CD4-positive, alpha-beta T cell (primary cell): ENCODE measurements at regions not wholly inside any gene's neighbourhood (a gene's known extent, or its start where the extent isn't known, plus 50 kb on each side); places are given as distances from the start of the nearest gene placed in this dataset.

Experiments used
- ATAC-seq: fragments of 200-7000 bp; cut with Tn5 transposase; one replicate; pipeline ENCODE4 v1.10.0; 2022; ENCODE audit warnings: mild to moderate bottlenecking; ENCODE audit not compliant: poor library complexity
- CTCF ChIA-PET: fragments of 350-600 bp; sonication (Branson Sonifier 250); formaldehyde crosslinking; loops from one replicate; lab custom pipeline; 2021; ENCODE audit warnings: antibody characterized with exemption, inconsistent platforms; lab: Charles Lee
- POLR2A ChIA-PET: fragments of 350-600 bp; sonication (Branson Sonifier 250); formaldehyde crosslinking; loops from one replicate; lab custom pipeline; 2021; ENCODE audit warnings: antibody characterized with exemption, inconsistent platforms; lab: Charles Lee
- DNase-seq, 14 experiments: peaks; one replicate each; pipeline ENCODE4 v3.0.0-alpha.2; 2013 to 2020; ENCODE audit warnings: mixed read lengths in 2 of 14
- H3K27ac ChIP-seq, 2 donors: one replicate each; pipeline versions ENCODE4 v1.5.1 to v1.7.0; 2013; ENCODE audit warnings: low read length in 2 of 2, low read depth in 1 of 2, mild to moderate bottlenecking in 1 of 2
- H3K27me3 ChIP-seq, 2 experiments: 1 replicate in 1 of 2; 2 replicates in 1 of 2; pipeline versions ENCODE4 v1.6.1 to v1.7.0; 2013; ENCODE audit warnings: low read length in 2 of 2, control low read depth in 1 of 2, mild to moderate bottlenecking in 1 of 2, moderate library complexity in 1 of 2; ENCODE audit not compliant: insufficient read depth in 2 of 2, control insufficient read depth in 1 of 2
- H3K36me3 ChIP-seq: one replicate; pipeline ENCODE4 v1.6.1; 2013; ENCODE audit warnings: low read length, control low read depth; ENCODE audit not compliant: insufficient read depth
- H3K4me1 ChIP-seq: one replicate; pipeline ENCODE4 v1.6.1; 2013; ENCODE audit warnings: low read length, control low read depth; ENCODE audit not compliant: insufficient read depth
- H3K4me3 ChIP-seq: one replicate; pipeline ENCODE4 v1.5.1; 2013; ENCODE audit warnings: mild to moderate bottlenecking, low read length, moderate library complexity
- H3K9me3 ChIP-seq, 2 experiments: 1 replicate in 1 of 2; 2 replicates in 1 of 2; pipeline versions ENCODE4 v1.6.1 to v1.7.0; 2013; ENCODE audit warnings: low read length in 2 of 2, mild to moderate bottlenecking in 2 of 2, control low read depth in 1 of 2, moderate library complexity in 1 of 2; ENCODE audit not compliant: control insufficient read depth in 1 of 2, insufficient read depth in 1 of 2
- H3K27ac Mint-ChIP-seq: one replicate; pipeline ENCODE4 v1.8.0; 2020; ENCODE audit warnings: mixed read lengths
- H3K27me3 Mint-ChIP-seq: one replicate; pipeline ENCODE4 v1.8.0; 2021; ENCODE audit warnings: mixed read lengths
- H3K36me3 Mint-ChIP-seq: one replicate; pipeline ENCODE4 v1.8.0; 2021; ENCODE audit warnings: low read depth, mixed read lengths
- H3K4me1 Mint-ChIP-seq: one replicate; pipeline ENCODE4 v1.8.0; 2021; ENCODE audit warnings: low read depth, mixed read lengths
- H3K4me3 Mint-ChIP-seq: one replicate; pipeline ENCODE4 v1.8.0; 2020; ENCODE audit warnings: mild to moderate bottlenecking, mixed read lengths
- H3K9me3 Mint-ChIP-seq: one replicate; pipeline ENCODE4 v1.8.0; 2020; ENCODE audit warnings: mixed read lengths
- intact Hi-C, 2 experiments: fragments of 100-400 bp; cut with DNase I in 1 of 2; cut with micrococcal nuclease in 1 of 2; formaldehyde crosslinking; loops; one replicate each; pipeline versions ENCODE4 v1.15.1 to v1.9.0; 2023 to 2025; cut with DNase I, micrococcal nuclease
- TF ChIP-seq, protein P1 (sequence below): fragments of 200-600 bp; IDR thresholded peaks from one replicate; pipeline ENCODE4 v1.8.0; 2022; ENCODE audit warnings: antibody characterized with exemption, mild to moderate bottlenecking

DNA sequence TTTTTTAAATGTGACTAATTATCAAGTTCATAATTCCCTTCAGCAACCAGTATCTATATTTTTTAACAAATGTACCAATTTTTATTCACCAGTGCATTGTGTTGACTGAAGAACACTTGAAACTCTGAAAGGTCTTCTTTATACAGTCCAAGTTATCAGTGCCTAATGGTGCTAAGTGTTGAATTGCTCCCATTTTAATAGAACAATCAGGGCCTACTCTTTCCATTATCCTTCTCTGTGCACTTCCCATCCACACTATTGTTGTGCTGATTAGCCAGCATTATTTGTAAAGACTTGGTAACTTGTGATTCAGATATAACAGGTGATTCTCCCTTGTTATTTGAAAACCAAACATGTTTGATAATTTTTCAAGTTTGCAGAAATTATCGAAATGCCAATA is 1209.7 kb upstream of the MAP3K7 start:
- ATAC-seq (no peak), DNase-seq (no peak)
- H3K27me3 ChIP-seq, result no peaks in the 10 kb centered on the region
- Mint-ChIP-seq H3K4me1 (no peaks in the 10 kb centered on the region), H3K36me3 (no peaks in the 10 kb centered on the region), H3K27ac (no peak overlapping the region), H3K9me3 (no peaks in the 10 kb centered on the region), H3K27me3 (no peaks in the 10 kb centered on the region), H3K4me3 (no peak overlapping the region)
- H3K4me1 ChIP-seq, result no peaks in the 10 kb centered on the region
- no peak overlapping the region for H3K27ac ChIP-seq
- CTCF ChIA-PET, result no interaction called here
- H3K36me3 ChIP-seq, result no peaks in the 10 kb centered on the region
- TF ChIP-seq, protein P1, sequence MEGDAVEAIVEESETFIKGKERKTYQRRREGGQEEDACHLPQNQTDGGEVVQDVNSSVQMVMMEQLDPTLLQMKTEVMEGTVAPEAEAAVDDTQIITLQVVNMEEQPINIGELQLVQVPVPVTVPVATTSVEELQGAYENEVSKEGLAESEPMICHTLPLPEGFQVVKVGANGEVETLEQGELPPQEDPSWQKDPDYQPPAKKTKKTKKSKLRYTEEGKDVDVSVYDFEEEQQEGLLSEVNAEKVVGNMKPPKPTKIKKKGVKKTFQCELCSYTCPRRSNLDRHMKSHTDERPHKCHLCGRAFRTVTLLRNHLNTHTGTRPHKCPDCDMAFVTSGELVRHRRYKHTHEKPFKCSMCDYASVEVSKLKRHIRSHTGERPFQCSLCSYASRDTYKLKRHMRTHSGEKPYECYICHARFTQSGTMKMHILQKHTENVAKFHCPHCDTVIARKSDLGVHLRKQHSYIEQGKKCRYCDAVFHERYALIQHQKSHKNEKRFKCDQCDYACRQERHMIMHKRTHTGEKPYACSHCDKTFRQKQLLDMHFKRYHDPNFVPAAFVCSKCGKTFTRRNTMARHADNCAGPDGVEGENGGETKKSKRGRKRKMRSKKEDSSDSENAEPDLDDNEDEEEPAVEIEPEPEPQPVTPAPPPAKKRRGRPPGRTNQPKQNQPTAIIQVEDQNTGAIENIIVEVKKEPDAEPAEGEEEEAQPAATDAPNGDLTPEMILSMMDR, result no peak
- intact Hi-C loops, result no loop called here
- no peak overlapping the region for H3K4me3 ChIP-seq
- H3K9me3 ChIP-seq, result no peaks in the 10 kb centered on the region
- POLR2A ChIA-PET, result no interaction called here

DNA sequence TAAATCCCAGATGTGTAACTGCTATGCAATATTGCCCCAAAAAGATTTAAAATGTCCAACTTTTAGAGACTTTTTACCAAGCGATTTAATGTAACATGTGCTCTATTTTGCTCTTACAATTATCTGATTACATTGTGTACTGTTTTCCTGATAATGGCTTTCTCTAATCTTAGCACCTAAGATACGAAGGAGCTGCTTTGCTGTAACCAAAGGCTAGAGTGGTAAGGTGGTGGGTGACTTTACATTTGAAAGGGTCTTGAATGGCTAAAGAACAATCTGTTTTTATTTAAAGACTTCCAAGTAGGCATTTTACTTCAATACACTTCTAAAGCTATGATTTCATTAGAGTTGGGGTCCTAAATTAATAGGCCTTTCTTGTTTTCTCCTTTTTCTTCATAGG is 1201.6 kb upstream of the MAP3K7 start:
- H3K4me1 Mint-ChIP-seq, result no peaks in the 10 kb centered on the region
- peaks cover 0 to 4% of the 10 kb centered on the region in 2 experiments for H3K9me3 ChIP-seq
- TF ChIP-seq, protein P1, result no peak
- no peak for ATAC-seq
- H3K9me3 Mint-ChIP-seq, result no peaks in the 10 kb centered on the region
- no peaks in the 10 kb centered on the region for H3K27me3 ChIP-seq
- DNase-seq, result no peak
- H3K4me1 ChIP-seq, result no peaks in the 10 kb centered on the region
- H3K27ac Mint-ChIP-seq, result no peak overlapping the region
- intact Hi-C loops, result no loop called here
- no peak overlapping the region for H3K4me3 Mint-ChIP-seq
- H3K36me3 Mint-ChIP-seq, result no peaks in the 10 kb centered on the region
- CTCF ChIA-PET, result no interaction called here
- no peaks in the 10 kb centered on the region for H3K27me3 Mint-ChIP-seq
- no peak overlapping the region for H3K4me3 ChIP-seq
- POLR2A ChIA-PET, result no interaction called here
- no peaks in the 10 kb centered on the region for H3K36me3 ChIP-seq
- no peak overlapping the region for H3K27ac ChIP-seq

DNA sequence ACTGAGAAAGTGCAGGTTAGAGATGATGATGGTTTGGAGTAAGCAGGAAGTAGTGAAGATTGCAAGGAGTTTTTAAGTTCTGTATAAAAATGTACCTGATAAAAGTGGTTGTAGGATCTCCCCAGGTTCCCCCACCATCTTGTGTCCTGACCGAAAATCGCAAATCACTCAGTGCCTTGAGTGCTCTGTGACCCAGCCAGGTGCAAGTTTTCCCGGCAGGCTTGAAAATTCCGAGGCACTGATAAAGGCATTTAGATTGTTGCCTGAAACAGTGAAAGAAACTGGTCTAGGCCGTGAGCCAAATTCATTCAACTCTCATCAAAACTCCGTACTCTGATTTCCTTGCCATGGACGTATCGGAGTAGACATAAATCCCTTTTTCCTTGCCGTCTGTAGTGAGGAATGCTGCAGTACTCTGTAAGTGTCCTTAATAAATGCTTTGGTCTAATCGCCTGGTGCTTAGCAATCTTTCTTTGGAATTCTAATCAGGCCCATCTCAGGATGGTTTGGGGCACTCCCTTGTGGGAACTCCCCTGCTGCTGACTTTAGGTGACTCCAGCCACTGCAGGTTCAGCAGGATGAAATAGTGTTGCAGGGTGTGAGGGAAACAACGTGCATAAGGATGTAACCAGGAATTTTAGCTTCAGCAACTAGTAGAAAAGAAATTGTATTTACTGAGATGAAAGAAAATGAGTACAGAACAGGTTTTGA is 1199.8 kb upstream of the MAP3K7 start:
- Histone ChIP-seq H3K4me3 (no peak overlapping the region), H3K27ac (no peak overlapping the region), H3K36me3 (no peaks in the 10 kb centered on the region), H3K9me3 (peaks cover 0 to 4% of the 10 kb centered on the region in 2 experiments), H3K27me3 (no peaks in the 10 kb centered on the region), H3K4me1 (no peaks in the 10 kb centered on the region)
- ChIA-PET CTCF (no interaction called here), POLR2A (no interaction called here)
- H3K4me1 Mint-ChIP-seq, result no peaks in the 10 kb centered on the region
- no peaks in the 10 kb centered on the region for H3K27me3 Mint-ChIP-seq
- no peaks in the 10 kb centered on the region for H3K9me3 Mint-ChIP-seq
- H3K36me3 Mint-ChIP-seq, result no peaks in the 10 kb centered on the region
- H3K4me3 Mint-ChIP-seq, result no peak overlapping the region
- ATAC-seq (no peak), DNase-seq (no peak)
- TF ChIP-seq, protein P1, result no peak
- intact Hi-C loops, result no loop called here
- H3K27ac Mint-ChIP-seq, result no peak overlapping the region
